HCT116 (cell line): ENCODE measurements at regions not wholly inside any gene's neighbourhood (a gene's known extent, or its start where the extent isn't known, plus 50 kb on each side); places are given as distances from the start of the nearest gene placed in this dataset.

Experiments used
- ATAC-seq: fragments of 200-7000 bp; cut with Tn5 transposase; 2 replicates; pipeline ENCODE4 v1.9.1; 2020; ENCODE audit warnings: mild to moderate bottlenecking, moderate library complexity
- BruUV-seq: library from RNA; stranded (reverse); fragments of 400-500 nt; replicated peaks from 2 replicates; lab custom pipeline; 2021; lab: Mats Ljungman, UMichigan
- CTCF ChIA-PET: fragments of 300-600 bp; sonication (Branson Sonifier 250); formaldehyde crosslinking; loops from one replicate; lab custom pipeline; 2021; ENCODE audit warnings: antibody characterized with exemption; lab: Charles Lee
- POLR2A ChIA-PET: fragments of 300-600, 350-600 bp; sonication (Branson Sonifier 250); formaldehyde crosslinking; loops from one replicate; lab custom pipeline; 2021; ENCODE audit warnings: antibody characterized with exemption; lab: Charles Lee
- RAD21 ChIA-PET, 2 experiments: fragments of 300-600 bp; sonication (Branson Sonifier 250); formaldehyde crosslinking; loops; one replicate each; lab custom pipeline; 2023; ENCODE audit warnings: low total read pairs in 2 of 2; ENCODE audit not compliant: uncharacterized antibody in 2 of 2, unreplicated experiment in 2 of 2, low non-redundant PET in 1 of 2; lab: Charles Lee
- DNase-seq: peaks from one replicate; pipeline ENCODE4 v3.0.0-alpha.2; 2010; ENCODE audit warnings: low read depth, low spot score
- H2AFZ ChIP-seq: fragments of 200-600 bp; shearing (Covaris generic), sonication (generic); 2 replicates; pipeline ENCODE4 v1.6.1; 2017; ENCODE audit warnings: low read depth, mixed run types, mixed read lengths, antibody characterized with exemption, low read length; ENCODE audit not compliant: poor library complexity, severe bottlenecking
- H3K27ac ChIP-seq: 2 replicates; pipeline ENCODE4 v1.5.1; 2012; ENCODE audit warnings: low read depth, low read length
- H3K27me3 ChIP-seq: fragments of 200-600 bp; sonication (generic); 2 replicates; pipeline ENCODE4 v1.6.1; 2016; ENCODE audit warnings: mixed run types, low read length, mixed read lengths; ENCODE audit not compliant: insufficient read depth
- H3K36me3 ChIP-seq, 2 experiments: fragments of 200-500 bp in 1 of 2; fragments of 200-600 bp in 1 of 2; sonication (Bioruptor generic) in 1 of 2; sonication (generic) in 1 of 2; 2 replicates each; pipeline versions ENCODE4 v1.5.1 to v1.6.1; 2014 to 2016; ENCODE audit warnings: low read length in 2 of 2, inconsistent platforms in 1 of 2, mixed read lengths in 1 of 2, mixed run types in 1 of 2; ENCODE audit not compliant: insufficient read depth in 2 of 2, control insufficient read depth in 1 of 2
- H3K4me1 ChIP-seq, 2 experiments: fragments of 200-600 bp in 1 of 2; sonication (generic) in 1 of 2; 2 replicates each; pipeline versions ENCODE4 v1.5.1 to v1.6.1; 2012 to 2017; ENCODE audit warnings: low read length in 2 of 2, inconsistent platforms in 1 of 2, mild to moderate bottlenecking in 1 of 2, mixed read lengths in 1 of 2, mixed run types in 1 of 2, moderate library complexity in 1 of 2; ENCODE audit not compliant: insufficient read depth in 2 of 2, control insufficient read depth in 1 of 2
- H3K4me2 ChIP-seq: fragments of 200-600 bp; sonication (generic); 2 replicates; pipeline ENCODE4 v1.6.1; 2017; ENCODE audit warnings: mixed run types, low read length, mixed read lengths
- H3K4me3 ChIP-seq, 2 experiments: fragments of 200-600 bp in 1 of 2; sonication (generic) in 1 of 2; replicated peaks in 1 of 2; 2 replicates each; pipeline ENCODE4 v1.5.1; 2011 to 2016; ENCODE audit warnings: low read length in 2 of 2, control low read depth in 1 of 2, low read depth in 1 of 2, mild to moderate bottlenecking in 1 of 2, mixed read lengths in 1 of 2, mixed run types in 1 of 2
- H3K79me2 ChIP-seq: fragments of 200-600 bp; sonication (generic); 2 replicates; pipeline ENCODE4 v1.6.1; 2017; ENCODE audit warnings: mild to moderate bottlenecking, mixed run types, low read length, moderate library complexity, mixed read lengths; ENCODE audit not compliant: insufficient read depth
- H3K9ac ChIP-seq: fragments of 200-600 bp; sonication (generic); 2 replicates; pipeline ENCODE4 v1.6.1; 2016; ENCODE audit warnings: low read length, mixed read lengths
- H3K9me2 ChIP-seq: fragments of 200-600 bp; sonication (generic), shearing (Covaris generic); 2 replicates; pipeline ENCODE4 v1.6.1; 2017; ENCODE audit warnings: mixed run types, mild to moderate bottlenecking, moderate library complexity; ENCODE audit not compliant: insufficient read depth
- H3K9me3 ChIP-seq, 2 experiments: fragments of 200-500 bp in 1 of 2; fragments of 200-600 bp in 1 of 2; sonication (Bioruptor generic) in 1 of 2; sonication (generic) in 1 of 2; 2 replicates each; pipeline ENCODE4 v1.6.1; 2014 to 2017; ENCODE audit warnings: low read length in 2 of 2, mixed read lengths in 2 of 2, inconsistent platforms in 1 of 2, low read depth in 1 of 2, mild to moderate bottlenecking in 1 of 2, mixed run types in 1 of 2, moderate library complexity in 1 of 2; ENCODE audit not compliant: control insufficient read depth in 1 of 2, insufficient read depth in 1 of 2
- H4K20me1 ChIP-seq: fragments of 200-600 bp; sonication (generic), shearing (Covaris generic); 2 replicates; pipeline ENCODE4 v1.6.1; 2017; ENCODE audit warnings: mixed run types, mild to moderate bottlenecking, moderate library complexity; ENCODE audit not compliant: insufficient read depth
- ATF3 ChIP-seq: IDR thresholded peaks from 2 replicates; pipeline ENCODE4 v1.6.1; 2012
- CBX3 ChIP-seq: IDR thresholded peaks from 2 replicates; pipeline ENCODE4 v1.6.1; 2012; ENCODE audit warnings: low read depth
- CEBPB ChIP-seq: IDR thresholded peaks from 2 replicates; pipeline ENCODE4 v1.6.1; 2012; ENCODE audit warnings: low read depth
- CTCF ChIP-seq, 3 experiments: fragments of 200-600 bp in 1 of 3; sonication (generic) in 1 of 3; IDR thresholded peaks in 2 of 3; conservative IDR thresholded peaks in 1 of 3; 2 replicates each; pipeline ENCODE4 v1.5.1; 2012 to 2017; ENCODE audit warnings: low read depth in 2 of 3, low read length in 2 of 3, antibody characterized with exemption in 1 of 3, borderline replicate concordance in 1 of 3, control low read depth in 1 of 3, mild to moderate bottlenecking in 1 of 3, mixed read lengths in 1 of 3, mixed run types in 1 of 3, moderate library complexity in 1 of 3; ENCODE audit not compliant: insufficient read depth in 1 of 3
- EGR1 ChIP-seq: IDR thresholded peaks from 2 replicates; pipeline ENCODE4 v1.6.1; 2012; ENCODE audit warnings: low read depth
- ELF1 ChIP-seq: IDR thresholded peaks from 2 replicates; pipeline ENCODE4 v1.6.1; 2012; ENCODE audit warnings: low read depth, borderline replicate concordance
- EZH2phosphoT487 ChIP-seq: fragments of 200-600 bp; IDR thresholded peaks from 2 replicates; pipeline ENCODE4 v1.6.1; 2018; ENCODE audit warnings: antibody characterized with exemption, borderline replicate concordance
- FOSL1 ChIP-seq: IDR thresholded peaks from 2 replicates; pipeline ENCODE4 v1.6.1; 2012; ENCODE audit warnings: low read depth
- MAX ChIP-seq: IDR thresholded peaks from 2 replicates; pipeline ENCODE4 v1.6.1; 2012
- POLR2A ChIP-seq: IDR thresholded peaks from 2 replicates; pipeline ENCODE4 v1.7.0; 2011; ENCODE audit warnings: borderline replicate concordance; ENCODE audit not compliant: insufficient read depth, insufficient read length; ENCODE audit errors: extremely low read depth
- POLR2AphosphoS5 ChIP-seq: IDR thresholded peaks from 2 replicates; pipeline ENCODE4 v1.6.1; 2011; ENCODE audit warnings: mild to moderate bottlenecking, low read depth, low read length, moderate library complexity
- RAD21 ChIP-seq: IDR thresholded peaks from 2 replicates; pipeline ENCODE4 v1.6.1; 2012; ENCODE audit warnings: low read depth, mild to moderate bottlenecking
- REST ChIP-seq: IDR thresholded peaks from 2 replicates; pipeline ENCODE4 v1.6.1; 2012; ENCODE audit warnings: low read depth
- SIN3A ChIP-seq: IDR thresholded peaks from 2 replicates; pipeline ENCODE4 v1.6.1; 2012; ENCODE audit warnings: low read depth
- SP1 ChIP-seq: IDR thresholded peaks from 2 replicates; pipeline ENCODE4 v1.6.1; 2012; ENCODE audit warnings: low read depth
- TCF7L2 ChIP-seq: IDR thresholded peaks from 2 replicates; pipeline ENCODE4 v1.7.0; 2011; ENCODE audit warnings: borderline replicate concordance, inconsistent platforms; ENCODE audit not compliant: insufficient read depth, insufficient read length; ENCODE audit errors: extremely low read depth
- YY1 ChIP-seq: IDR thresholded peaks from 2 replicates; pipeline ENCODE4 v1.6.1; 2011; ENCODE audit warnings: low read length, low read depth, moderate library complexity, mild to moderate bottlenecking; ENCODE audit not compliant: insufficient replicate concordance; ENCODE audit errors: extremely low read depth
- ZBTB33 ChIP-seq: IDR thresholded peaks from 2 replicates; pipeline ENCODE4 v1.6.1; 2011; ENCODE audit warnings: mild to moderate bottlenecking, low read length, moderate library complexity; ENCODE audit not compliant: insufficient replicate concordance; ENCODE audit errors: extremely low read depth
- ZFX ChIP-seq: fragments of 450-650 bp; IDR thresholded peaks from 2 replicates; pipeline ENCODE4 v1.6.1; 2017
- intact Hi-C: fragments of 100-400 bp; cut with micrococcal nuclease; formaldehyde crosslinking; loops from 2 replicates; pipeline ENCODE4 v1.10.0; 2022

- Histone ChIP-seq H3K4me3 (no peak overlapping the region), H3K4me1 (no peaks in the 10 kb centered on the region), H3K4me2 (no peak overlapping the region), H3K9me2 (no peaks in the 10 kb centered on the region), H3K36me3 (no peaks in the 10 kb centered on the region; a peak in 1 of 4 replicates), H2AFZ (no peak overlapping the region), H3K27me3 (no peaks in the 10 kb centered on the region), H3K9me3 (peaks cover 5 to 34% of the 10 kb centered on the region in 2 experiments), H3K79me2 (no peaks in the 10 kb centered on the region), H3K9ac (no peak overlapping the region), H4K20me1 (no peaks in the 10 kb centered on the region; the same call in 1 of the 2 replicates), H3K27ac (no peak overlapping the region)
- RAD21 ChIA-PET, result no interaction called here
- no peak for ATAC-seq
- POLR2A ChIA-PET, result no interaction called here
- no peak for TF ChIP-seq REST
- no peak for TF ChIP-seq ZBTB33
- TF ChIP-seq POLR2A, result no peak
- TF ChIP-seq CEBPB, result no peak
- no peak for TF ChIP-seq EGR1
- TF ChIP-seq FOSL1, result no peak
- TF ChIP-seq RAD21, result no peak
- TF ChIP-seq POLR2AphosphoS5, result no peak
- TF ChIP-seq YY1, result no peak
- TF ChIP-seq SP1, result no peak
- TF ChIP-seq CTCF (IDR thresholded peaks at IDR 0.05 in 2 of 3, conservative IDR thresholded peaks at IDR 0.05 in 1 of 3; ENCODE audit: borderline replicate concordance in 1 of 3, insufficient read depth in 1 of 3, low read depth in 2 of 3, low read length in 2 of 3), result no peak
- TF ChIP-seq CBX3, result no peak
- TF ChIP-seq ZFX, result no peak
- no peak for TF ChIP-seq MAX
- TF ChIP-seq ATF3, result no peak
- no peak for TF ChIP-seq SIN3A
- TF ChIP-seq EZH2phosphoT487, result no peak
- no peak for TF ChIP-seq ELF1
- no peak for TF ChIP-seq TCF7L2
- no TSS peak for BruUV-seq
- no peak for DNase-seq
- CTCF ChIA-PET, result no interaction called here
- intact Hi-C loops, result no loop called here
Measured at GRCh38 chr21:28174701-28175100, 818.0 kb downstream of the LTN1 start.
